SKM-1 (cell line): ENCODE measurements at regions not wholly inside any gene's neighbourhood (a gene's known extent, or its start where the extent isn't known, plus 50 kb on each side); places are given as distances from the start of the nearest gene placed in this dataset.
"Not testable (repeated sequence)": the region's sequence is repeated elsewhere in the genome, so short reads cannot be mapped to it uniquely, and the experiment has no call there.

ENCODE experiments used
- DNase-seq: peaks from one replicate; lab custom pipeline; 2025; ENCODE audit not compliant: unreplicated experiment; lab: John Stamatoyannopoulos, UW

DNA sequence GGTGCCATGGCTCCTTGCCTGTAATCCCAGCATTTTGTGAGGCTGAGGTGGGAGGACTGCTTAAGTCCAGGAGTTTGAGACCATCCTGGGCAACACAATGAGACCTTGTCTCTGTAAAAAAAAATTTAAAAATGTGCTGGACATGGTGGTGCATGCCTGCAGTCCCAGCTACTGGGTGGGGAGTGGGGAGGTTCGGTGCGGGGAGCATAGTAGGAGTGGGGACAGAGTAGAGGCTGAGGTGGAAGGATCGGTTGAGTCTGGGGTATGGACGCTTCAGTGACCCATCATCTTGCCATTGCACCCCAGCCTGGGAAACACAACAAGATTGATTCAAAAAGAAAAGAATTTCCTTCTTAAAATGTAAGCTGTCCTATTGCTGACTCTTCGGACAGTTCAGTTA, 1490.0 kb upstream of the GBE1 start:
- DNase-seq: no peak

DNA sequence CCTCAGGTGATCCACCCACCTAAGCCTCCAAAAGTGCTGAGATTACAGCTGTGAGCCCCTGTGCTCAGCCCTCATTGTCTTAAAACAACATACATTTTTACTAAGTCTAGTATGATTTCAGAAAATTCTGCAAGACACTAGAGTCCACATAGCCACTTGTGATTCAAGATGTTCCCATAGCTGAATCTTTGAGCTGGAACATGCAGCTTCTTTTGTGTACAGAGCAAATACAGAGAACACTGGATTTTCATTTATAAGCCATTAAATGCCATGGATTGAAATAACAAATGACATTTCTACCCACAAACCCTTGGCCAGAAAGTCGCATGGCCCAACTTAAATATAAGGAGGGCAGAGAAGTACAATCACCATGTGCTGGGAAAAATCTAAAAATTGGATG, 1489.2 kb upstream of the GBE1 start:
- DNase-seq: no peak

DNA sequence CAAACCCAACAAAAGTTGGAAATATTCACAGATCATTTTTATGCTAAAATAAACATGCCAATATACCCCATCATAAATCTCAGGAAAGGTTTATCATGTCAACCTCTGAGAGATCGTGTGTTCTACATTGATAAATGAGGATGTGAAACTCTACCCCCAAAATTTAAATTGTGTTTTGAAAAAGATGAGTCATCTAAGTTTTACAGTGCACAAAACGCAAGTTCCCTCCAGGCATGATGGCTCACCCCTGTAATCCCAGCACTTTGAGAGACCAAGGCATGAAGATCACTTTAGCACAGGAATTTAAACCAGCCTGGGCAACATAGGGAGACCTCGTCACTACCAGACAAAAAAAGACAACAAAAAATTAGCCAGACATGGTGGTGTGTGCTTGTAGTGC, 1487.0 kb upstream of the GBE1 start:
- DNase-seq: no peak

DNA sequence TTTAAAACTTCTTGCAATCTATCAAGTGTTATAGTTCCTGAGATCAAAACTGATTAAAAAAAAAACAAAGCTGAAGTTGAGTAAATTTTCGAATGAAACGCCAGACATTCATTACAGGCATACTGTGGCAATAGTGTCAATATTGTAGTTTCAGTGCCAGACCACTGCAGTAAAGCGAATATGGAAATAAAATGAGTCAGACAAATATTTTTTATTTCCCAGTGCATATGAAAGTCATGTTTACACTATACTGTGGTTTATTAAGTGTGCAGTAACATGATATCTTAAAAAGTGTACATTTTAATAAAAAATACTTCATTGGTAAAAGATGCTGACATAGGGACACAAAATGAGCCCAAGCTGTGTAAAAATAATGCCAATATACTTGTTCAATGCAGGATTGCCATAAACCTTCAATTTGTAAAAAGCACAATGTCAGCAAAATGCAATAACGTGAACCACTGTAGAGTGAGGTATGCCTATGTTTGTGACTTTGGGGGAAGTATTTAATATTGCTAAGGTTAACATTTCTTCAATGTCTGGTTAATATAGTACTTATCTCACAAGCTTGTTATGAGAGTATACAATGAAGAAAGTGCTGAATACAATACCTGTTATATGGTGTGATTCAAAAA, 1473.9 kb upstream of the GBE1 start:
- no peak for DNase-seq

DNA sequence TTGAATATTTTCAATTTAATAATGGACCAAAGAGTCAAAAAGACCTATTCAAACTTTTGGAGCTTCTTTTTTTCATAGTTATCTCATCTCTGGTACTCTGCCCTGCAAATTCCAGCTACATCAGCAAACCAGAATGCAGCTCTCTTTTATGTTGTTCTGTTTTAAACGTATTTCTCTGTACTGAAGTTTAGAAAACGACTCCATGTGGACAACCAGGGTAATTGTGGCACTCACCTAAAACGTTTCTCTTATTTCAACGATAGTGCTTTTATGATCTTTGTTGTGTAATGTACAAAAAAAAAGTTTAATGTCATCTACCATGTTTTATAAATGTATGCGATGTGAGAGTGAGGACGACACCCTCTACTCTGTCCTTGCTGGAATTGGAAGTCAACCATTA, 1472.3 kb upstream of the GBE1 start:
- DNase-seq: no peak

DNA sequence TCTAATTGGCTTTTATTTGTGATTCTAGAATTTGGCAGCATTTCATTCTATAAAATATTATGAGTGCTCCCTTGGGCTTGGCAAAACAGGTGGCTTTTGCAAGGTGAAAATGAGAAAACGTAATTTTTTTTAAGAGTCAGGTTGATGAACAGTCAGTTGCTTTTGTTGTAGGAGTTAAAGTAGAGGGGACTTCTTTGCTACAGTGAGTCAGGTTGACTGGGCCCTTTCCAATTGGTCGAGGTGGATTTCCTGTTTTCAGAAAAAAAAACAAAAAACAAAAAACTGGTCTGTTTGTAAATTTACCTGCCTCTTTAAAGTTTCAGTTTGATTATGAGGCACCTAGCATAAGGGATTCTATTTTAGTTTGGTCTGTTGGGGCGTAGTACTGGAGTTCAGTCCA, 1469.4 kb upstream of the GBE1 start:
- no peak for DNase-seq

DNA sequence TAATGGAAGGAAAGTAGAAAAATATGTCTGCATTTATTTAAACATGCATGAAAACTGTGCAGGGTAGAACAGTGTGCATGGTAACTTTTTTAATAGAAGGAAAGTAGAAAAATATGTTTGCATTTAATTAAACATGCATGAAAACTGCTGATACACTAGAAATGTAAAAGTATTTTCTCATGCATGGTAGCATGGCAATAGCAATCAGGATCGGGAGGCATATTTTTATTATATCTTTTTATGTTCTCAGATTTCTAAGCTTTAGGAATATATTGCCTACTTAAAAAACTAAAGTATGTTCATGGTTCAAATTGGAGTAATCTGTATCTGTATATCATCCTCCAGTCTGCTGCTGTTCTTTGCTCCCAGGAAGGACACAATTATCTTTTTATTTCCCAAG, 1468.9 kb upstream of the GBE1 start:
- DNase-seq: no peak

DNA sequence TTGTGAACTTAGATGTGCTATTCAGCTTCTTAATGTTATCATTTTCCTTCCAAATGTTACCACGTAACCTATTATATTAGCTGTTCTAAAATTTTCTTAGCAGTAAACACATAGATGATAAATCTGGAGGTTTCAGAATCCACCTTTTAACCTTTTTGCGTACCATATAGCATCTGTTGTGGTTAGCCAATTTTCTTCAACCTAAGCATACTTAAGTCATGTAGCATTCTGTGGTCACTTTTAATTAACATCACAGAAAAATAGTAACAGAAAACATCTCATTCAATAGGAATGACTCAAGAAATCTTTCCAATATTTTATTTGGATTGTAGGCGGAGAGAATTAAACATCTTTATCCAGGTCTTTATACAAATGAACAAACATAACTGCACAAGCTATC, 1465.3 kb upstream of the GBE1 start:
- DNase-seq: no peak

DNA sequence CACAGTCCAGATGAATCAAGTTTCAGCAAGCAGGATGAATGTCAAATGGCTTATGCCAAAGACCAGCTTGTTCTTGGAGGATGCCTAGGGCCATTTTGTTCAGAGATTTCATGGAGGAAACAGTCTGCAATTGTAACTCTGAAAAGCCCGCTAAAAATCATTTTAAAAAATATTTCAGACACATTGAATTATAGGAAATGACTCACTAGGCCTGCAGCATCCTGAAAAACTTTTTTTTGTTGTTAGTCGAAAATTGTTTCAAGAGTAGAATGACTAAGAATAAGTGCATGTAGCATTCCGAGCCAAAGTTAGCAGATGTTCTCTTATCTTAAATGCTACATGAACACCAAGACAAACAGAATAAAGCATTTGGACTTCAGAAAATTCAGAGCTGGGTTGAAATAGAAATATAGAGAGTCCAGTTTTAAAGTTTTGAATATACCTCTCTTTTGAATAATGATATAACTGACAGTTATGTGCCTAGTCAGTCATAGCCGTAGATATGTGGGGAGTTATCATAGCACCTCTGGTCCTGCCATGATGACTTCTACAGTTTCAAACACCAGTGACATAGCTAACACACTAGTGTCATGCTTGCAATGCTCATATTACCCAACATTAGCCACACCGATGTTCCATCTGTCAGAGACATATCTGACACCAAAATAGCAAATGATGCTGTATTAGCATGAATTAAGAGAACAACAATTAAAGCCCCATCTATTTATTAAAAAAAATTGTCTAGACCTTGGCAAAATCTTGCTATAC, 1462.8 kb upstream of the GBE1 start:
- DNase-seq: no peak

DNA sequence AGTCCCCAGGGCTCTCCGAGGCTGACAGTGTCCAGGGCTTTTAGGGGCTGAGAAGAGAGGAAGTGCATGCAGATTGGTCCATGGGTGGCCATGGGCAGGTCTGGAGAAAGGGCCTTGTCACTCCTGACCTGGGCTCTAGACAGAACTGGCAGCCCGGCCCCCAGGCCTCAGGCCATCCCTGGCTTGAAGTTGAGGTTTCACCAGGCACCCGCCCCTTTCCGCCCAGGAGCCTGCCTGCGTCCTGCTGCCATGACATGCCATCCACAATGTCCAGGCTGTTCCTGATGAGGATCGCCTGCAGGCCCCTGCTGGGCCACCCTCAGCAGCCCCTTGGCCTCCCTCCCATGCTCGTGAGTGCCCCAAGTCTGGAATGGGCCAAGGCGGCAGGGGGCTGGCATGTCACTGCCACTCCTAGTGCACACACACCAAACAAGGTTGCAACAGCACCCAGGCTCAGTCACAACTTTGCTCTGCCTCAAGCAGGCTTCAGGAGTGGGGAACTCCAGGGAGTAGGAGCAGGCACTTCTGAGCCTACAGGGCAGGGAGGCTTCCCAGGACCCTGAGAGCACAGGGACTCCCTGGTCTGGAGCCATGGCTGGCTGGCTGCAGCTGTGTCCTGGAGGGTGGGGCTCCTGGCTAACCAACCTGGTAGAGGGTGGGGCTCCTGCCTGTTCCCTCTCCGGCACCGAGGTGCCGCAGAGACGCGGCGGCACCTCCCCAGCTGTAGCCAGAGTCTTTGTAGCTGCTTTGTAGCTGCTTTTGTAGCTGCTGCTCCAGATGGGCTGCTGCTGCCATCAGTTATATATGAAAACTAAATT, 1457.1 kb upstream of the GBE1 start:
- no peak for DNase-seq

DNA sequence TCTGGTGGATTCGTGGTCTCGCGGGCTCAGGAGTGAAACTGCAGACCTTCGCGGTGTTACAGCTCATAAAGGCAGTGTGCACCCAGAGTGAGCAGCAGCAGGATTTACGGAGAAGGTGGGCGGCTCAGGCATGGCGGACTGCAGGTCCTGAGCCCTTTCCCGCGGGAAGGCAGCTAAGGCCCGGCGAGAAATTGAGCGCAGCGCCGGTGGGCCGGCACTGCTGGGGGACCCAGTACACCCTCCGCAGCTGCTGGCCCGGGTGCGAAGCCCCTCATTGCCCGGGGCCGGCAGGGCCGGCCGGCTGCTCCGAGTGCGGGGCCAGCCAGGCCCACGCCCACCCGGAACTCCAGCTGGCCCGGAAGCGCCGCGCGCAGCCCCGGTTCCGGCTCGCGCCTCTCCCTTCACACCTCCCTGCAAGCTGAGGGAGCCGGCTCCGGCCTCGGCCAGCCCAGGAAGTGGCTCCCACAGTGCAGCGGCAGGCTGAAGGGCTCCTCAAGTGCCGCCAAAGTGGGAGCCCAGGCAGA, 1456.2 kb upstream of the GBE1 start:
- not testable (repeated sequence) for DNase-seq

DNA sequence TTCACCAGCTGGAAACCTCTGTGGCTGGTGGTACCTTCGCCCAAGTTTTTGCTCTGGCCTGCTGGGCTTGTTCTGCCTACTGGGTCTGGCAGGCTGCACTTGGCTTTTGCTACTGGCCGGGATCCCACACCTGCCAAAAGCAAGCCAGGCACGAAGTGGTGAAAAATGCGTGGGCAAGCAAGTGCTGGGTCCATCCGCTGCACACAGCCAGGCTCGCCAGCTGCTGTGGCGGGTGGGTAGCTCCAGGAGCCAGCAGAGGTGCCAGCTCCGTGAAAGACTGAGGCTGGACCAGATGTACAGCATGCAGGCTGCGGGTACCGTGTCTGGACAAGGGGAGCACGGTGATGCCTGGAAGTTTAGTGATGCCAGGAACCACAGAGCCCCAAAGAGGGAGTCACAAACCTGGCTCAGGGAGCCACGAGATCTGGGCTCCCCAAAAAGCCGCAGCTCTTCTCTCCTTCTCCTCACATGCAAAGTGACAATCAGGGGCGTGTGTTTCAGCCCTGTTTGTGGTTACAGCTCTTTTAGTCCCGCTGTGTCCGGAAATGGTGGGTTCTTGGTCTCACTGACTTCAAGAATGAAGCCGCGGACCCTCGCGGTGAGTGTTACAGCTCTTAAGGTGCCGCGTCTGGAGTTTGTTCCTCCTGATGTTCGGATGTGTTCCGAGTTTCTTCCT, 1455.6 kb upstream of the GBE1 start:
- no peak for DNase-seq

DNA sequence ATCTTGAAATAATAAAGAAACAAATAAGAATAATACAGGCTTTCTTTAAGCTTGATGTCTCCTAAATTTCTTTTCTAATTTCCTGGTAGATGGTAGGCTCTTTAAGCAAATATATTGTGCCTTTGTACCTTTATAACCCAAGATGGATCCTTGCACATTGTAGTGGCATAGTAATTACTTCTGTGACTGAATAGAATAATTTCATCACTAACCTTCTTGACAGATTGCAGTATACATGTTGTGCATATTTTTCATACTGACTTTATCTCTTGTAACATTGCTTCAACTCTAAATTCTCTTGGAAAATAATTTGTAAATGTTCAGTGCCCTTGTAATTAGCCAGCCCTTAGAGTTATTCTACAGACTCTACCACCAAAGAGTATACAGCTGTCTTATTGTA, 1433.8 kb upstream of the GBE1 start:
- no peak for DNase-seq

DNA sequence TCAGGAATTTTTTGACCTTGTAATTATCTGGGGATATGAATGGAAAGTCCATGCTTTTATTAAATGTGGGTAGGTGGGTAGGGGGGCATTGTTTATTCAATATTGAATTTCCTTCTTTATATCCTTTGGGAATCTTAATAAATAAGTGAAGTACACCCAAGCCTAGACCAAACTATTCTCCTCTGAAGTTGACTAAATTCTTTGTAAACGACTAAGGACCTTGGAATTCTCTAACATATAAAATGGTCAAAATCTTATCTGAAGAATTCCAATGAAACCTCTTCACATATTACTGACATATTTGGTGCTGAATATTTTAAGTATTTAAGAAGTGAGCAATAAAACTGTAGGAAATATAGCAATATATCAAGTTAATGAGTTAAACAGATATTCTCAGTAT, 1432.1 kb upstream of the GBE1 start:
- no peak for DNase-seq

DNA sequence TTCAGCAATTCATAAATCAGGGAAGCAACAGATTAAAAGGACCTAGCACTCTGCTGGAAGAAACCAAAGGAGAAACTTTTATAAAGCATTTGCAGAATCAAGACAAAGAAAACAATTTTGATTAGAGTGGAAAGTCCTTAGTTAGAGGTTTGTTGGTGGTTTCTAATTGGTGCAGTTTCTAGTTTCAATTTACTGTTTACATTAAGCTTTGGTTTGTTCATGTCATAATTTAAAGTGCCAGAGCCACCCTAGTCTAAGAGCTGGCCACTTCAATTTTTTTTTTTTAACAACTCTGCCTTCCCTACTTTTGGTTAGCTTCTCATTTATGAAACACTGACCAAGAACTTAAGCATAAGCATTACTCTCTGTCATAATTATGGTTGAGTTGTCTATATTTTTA, 1428.2 kb upstream of the GBE1 start:
- DNase-seq: no peak

DNA sequence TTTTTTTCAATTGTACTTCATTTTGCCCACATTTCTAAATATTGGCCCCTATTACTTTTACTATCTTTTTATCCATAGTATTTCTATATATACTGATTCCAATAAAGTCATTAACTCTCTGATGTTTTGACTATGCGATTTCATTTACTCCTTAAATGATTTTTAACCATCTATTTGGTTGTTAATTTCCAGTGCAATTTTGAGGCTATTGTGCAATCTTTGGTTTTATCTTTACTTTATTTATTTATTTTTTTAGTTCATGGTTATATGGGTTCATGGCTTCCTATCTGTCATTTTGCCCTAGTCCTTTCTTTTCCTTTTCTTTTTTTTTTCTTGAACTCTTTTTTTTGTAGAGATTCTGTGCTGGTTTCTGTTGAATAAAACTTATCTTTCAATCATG, 1408.0 kb upstream of the GBE1 start:
- no peak for DNase-seq

DNA sequence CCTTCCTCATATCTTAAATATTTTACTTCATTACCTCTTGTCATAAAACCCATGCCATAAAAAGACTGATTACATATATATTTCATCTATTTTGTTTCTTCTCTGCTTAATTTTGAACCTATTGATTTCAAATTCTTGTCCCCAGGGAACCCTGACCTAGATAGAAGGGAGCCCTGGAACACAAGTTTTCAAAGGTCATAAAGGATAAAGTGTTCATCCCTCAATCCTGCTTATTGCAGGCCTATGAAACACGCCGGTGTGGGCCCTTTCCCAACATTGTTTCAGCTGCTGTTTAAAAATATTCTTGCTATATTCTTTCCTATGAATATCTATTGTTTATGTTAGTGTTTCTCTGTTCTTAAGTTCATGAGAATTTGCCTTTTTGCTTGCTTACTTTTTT, 1389.5 kb upstream of the GBE1 start:
- DNase-seq: no peak

DNA sequence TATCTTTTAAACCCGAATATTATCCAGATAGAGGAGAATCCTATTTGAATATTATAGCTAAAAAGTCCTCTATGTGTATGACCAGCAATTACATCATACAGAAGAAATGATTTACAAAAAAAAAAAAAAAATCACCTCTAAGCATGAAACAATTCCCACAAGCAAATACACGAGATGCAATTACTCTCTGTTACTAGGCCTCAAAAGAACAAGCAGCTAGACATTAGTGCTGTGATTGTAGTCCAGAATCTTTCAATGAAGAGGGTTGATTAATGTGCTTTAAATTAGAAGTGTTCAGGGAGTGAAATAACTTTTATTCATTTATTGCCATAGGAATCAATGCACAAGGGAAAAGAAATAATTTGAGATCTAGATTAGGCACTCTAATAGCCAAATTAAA, 1379.5 kb upstream of the GBE1 start:
- no peak for DNase-seq

DNA sequence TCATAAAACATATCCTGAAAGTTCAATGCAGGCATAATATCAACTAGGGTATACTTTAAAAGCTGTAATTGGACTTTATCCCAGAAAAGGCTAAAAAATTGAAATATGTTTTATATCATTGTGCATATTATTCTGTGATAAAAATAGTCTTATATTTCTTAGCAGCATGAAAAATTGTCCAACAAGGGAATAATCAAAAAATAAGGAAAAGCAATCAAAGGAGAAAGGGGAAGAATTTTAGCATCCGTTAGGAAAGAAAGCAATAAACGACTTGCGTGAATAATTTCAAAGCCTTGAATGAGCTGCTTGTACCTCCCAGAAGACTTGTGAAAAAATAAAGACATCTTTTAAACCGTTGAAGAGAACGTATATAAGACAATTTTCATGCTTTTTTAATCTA, 1369.8 kb upstream of the GBE1 start:
- no peak for DNase-seq

DNA sequence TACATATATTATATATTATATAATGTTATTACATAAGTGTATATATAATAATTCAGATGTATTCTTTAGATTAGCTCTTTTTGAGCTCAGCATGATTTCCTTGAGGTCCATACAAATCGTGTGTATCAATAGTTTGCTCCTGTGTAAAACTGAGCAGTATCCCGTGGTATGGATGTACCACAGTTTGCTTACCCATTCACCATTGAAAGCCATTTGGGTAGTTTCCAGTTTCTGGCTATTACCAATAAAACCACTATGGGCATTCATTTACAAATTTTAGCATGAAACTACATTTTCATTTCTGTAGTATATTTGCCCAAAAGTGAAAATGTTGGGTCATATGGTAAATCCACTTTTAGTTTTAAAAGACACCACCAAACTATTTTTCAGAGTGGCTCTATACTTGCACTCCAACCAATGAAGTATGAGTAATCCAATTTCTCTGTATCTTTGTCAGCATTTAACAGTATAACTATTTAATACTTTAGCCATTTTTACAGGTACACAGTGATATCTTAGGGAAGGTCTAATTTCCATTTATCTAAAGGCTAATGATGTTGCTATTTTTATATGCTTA, 1361.4 kb upstream of the GBE1 start:
- DNase-seq: no peak

DNA sequence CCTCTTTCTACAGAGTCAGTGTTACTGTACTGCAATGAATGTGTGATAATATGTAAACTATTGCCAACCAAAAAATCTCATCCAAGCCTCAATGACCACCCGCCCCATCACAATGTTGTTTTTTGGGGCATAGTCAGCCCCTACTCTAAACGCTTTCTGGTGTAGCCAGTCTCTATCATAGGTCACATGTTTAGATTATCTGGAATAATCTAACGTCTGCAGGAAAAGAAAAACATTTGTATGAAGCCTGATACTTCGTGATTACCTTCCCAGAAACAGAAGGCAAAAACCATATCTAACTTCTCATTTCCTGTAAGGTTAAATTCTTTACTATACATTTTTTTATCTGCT, 1331.8 kb upstream of the GBE1 start:
- DNase-seq: no peak
